GM18868 (cell line): ENCODE measurements at regions not wholly inside any gene's neighbourhood (a gene's known extent, or its start where the extent isn't known, plus 50 kb on each side); places are given as distances from the start of the nearest gene placed in this dataset.

Experiments used
- ATAC-seq: cut with Tn5 transposase; IDR thresholded peaks from one replicate; pipeline ENCODE4 v1.9.1; 2021; ENCODE audit warnings: mild to moderate bottlenecking, moderate library complexity; ENCODE audit not compliant: unreplicated experiment

- ATAC-seq, result peak; percentile 88
Observed at GRCh38 chr3:99458013-99458412, 180.4 kb upstream of the COL8A1 start.

GRCh38 chr3:99442599-99442998, 195.8 kb upstream of the COL8A1 start:
- ATAC-seq, result no peak

DNA sequence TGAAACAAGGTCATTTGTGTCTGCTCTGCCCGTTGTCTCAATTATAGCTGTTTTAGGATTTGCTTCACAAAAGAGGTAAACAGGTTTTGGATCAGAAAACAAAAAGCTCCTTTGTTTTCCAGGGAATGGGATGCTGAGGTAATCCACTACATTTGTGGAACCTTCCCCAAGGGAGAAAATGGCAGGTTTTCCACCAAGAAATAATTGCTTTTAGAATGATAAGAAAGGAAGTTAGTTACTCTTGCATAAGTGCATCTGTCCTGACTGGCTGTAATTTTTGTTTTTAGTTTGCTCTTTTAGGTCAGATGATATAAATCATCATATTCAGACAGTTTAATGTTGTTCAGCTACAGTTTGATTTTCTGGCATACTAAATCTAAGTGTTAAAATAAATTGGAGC, 198.5 kb upstream of the COL8A1 start:
- no peak for ATAC-seq

DNA sequence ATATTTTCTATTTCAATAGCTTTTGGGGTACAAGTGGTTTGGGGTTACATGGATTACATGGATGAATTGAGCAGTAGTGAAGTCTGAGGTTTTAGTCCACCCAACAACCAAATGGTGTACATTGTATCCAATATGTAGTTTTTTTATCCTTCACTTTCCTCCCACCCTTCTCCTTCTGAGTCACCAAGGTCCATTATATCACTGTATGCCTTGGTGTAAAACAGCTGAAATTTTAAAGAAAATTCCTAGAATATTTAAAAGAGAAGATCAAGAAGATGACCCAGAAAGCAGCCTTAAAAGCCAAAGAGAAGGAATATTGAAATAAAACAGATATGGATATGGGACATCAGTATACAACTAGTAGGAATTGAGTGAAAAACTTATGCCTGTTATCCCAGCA, 204.2 kb upstream of the COL8A1 start:
- no peak for ATAC-seq

GRCh38 chr3:99430348-99431134, 207.9 kb upstream of the COL8A1 start:
- peak; percentile 75 for ATAC-seq

GRCh38 chr3:99429502-99429901, 208.9 kb upstream of the COL8A1 start:
- ATAC-seq, result peak; percentile 37

DNA sequence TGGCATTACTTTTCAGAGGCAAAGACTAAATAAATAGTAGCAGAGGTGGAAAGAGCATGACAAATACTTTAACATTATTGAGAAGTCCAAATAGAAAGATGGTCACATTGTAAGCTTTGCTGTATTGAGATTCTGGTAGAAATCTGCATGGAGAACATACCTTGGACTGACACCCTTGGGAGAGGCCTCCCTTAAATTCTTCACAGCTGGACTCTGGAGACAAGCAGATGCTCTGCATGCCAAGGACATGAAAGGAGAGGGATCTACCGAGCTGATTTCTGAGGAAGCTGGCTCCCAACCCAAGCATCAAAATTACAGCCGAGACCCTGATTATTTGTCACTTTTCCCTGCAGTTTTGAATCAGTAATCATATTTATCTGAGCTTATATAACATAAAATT, 212.5 kb upstream of the COL8A1 start:
- ATAC-seq, result no peak

GRCh38 chr3:99419116-99419515, 219.3 kb upstream of the COL8A1 start:
- ATAC-seq, result peak; percentile 7

DNA sequence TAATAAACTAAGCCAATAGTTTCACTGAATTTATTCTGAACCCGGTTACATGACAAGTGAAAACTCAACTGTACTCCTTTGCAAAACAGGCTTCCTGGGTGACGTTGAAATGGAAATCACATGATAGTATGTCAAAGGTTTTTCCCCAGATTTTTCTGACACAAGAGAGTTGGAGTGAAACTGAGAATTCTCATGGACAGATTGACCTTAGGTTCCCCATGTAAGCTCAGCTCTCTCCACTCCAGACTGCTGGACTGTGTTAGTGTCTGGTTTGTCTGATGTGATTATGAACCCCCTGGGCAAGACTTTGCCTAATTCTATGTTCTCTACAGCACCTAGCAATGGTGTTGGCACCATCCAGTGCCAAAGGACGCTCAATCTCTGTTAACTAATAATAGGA, 219.7 kb upstream of the COL8A1 start:
- peak; percentile 78 for ATAC-seq

DNA sequence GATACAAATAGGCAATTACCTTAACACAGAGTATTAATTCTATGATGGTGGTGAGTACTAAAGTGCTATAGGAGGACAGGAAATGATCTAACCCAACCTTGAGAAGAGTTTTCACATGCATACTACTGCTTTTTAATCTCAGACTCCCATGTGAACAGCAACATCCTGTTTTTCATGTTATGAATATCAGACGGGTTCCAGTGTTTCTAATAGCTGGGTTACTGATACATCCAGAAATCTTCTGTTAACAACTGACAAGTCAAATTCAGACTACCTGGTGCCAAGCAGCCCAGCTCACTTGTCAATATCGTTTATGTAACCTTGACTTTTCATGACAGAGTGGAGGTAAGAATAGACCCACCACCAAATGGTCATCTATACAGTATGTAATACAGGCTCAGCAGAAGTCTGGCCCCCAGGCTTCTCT, 220.2 kb upstream of the COL8A1 start:
- ATAC-seq, result peak; percentile 69

GRCh38 chr3:99413504-99413903, 224.9 kb upstream of the COL8A1 start:
- no peak for ATAC-seq

- peak; percentile 78 for ATAC-seq
Observed at GRCh38 chr3:99410789-99411311, 227.5 kb upstream of the COL8A1 start.

DNA sequence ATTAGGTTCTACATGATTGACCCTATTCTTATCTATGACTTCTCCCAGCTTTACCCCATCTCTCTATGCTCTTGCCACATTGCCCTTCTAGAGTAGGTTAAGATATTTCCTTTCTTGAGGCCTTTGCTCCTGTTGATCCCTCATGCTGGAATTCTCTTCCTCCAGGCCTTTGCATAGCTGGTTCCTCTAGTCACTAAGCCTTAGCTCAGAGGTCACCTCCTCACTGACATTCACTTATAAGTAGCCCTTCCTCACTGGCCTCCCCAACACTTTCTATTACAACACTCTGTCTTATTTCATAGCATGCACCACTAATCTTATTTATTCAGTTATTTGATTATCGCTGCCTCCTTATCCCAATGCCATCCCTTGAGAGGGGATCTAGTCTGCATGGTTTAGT, 228.4 kb upstream of the COL8A1 start:
- no peak for ATAC-seq

- ATAC-seq, result peak; percentile 61
Observed at GRCh38 chr3:99407257-99407656, 231.1 kb upstream of the COL8A1 start.

- no peak for ATAC-seq
Observed at GRCh38 chr3:99402755-99403154, 235.6 kb upstream of the COL8A1 start.

DNA sequence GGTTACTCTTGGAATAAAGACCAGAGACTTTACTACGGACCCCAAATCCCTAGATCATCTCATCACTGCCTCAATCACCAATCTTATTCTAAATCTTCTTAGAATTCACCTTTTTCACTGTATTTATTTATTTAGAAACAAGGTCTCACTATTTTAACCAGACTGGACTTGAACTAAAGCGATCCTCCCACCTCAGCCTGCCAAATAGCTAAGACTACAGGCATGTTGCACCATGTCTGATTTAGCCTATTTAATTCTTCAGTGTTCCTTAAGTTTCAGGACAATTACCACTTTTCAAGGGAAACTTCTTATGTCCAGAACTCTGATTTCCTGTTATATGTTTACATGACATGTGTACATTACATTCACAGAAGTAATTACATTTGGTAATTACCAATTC, 238.0 kb upstream of the COL8A1 start:
- no peak for ATAC-seq

- ATAC-seq, result no peak
Observed at GRCh38 chr3:99396651-99397275, 241.6 kb upstream of the COL8A1 start.

DNA sequence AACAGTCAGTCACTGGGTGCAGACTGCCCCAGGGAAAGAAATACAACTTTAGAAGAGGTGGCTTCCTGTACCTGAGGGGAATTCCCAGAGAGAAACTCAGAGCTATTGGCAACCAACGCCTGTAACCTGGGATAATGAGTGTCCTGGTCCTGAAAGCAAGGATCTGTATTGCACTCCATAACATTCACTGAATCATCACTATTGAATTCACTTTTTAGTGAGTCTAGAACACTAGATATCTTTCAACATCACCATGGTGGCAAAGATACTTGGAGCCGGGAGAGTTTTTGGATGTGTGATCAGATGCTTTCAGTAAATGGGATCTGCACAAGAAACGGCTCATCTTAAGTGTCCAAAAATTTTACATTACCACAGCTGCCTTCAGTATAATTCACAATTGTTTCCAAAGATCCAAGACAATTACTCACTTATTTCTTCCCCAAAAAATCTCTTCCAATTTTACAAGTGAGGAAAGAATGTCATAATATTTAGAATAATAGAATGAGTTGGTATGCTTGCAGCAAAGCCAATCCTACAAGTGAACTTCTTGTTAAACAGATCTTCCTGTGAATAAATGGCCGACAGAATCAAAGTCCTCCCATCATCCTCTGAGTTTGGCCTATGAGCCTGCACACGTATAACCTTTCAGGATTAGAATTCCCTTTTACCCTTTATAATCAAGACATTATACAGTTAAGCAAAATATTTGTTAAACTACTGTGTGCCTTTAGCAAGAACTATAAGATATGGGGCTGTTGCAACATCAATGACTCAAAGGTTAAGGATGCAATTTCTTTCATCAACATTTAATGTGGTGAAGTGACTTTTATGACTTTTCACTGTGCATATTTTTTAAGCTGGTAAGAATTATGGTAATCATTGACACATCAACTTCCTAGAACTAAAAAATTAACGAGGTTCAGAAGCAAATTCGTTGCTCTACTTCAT, 243.3 kb upstream of the COL8A1 start:
- no peak for ATAC-seq

DNA sequence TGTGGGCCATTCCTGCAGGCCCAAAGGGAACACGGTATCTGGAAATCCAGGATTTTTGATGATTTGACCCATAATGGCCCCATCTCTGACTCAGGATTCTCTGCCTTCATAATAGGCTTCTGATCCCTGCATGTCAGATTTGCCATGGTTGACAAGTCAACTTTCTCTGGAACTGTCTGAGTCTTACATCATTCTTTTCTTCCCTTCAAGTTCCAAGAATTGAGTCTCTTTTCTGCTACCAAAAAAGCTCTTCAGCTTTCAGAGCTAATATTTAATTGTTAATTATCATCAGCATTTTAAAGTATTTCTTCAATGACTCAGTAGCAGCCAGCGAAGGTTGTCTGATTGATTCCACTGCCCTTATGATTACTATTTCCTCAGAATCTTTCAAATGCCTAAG, 244.4 kb upstream of the COL8A1 start:
- no peak for ATAC-seq

- no peak for ATAC-seq
Observed at GRCh38 chr3:99388780-99389179, 249.6 kb upstream of the COL8A1 start.

DNA sequence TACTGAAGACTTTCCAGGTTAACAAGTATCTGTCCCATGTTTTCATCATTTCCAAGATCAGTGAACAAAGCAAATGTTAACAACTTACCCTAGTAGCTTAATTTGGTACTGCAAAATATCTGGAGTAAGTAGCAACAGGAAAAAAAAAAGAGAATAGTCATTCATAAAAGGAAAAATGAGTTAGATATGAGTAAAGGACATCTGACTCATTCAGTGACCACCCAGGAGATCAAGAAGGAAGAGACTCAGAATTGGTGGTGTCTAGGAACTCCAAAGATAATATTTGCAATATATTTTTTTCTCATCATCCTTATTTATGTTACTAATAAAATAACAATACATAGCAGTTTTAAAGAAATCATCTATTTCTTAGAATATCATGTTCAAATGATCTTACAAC, 253.8 kb upstream of the COL8A1 start:
- no peak for ATAC-seq
